Stimulated activated CD4-positive, alpha-beta T cell treated with anti-CD3 and anti-CD28 coated beads, Interleukin-12 subunit alpha, Interleukin-12 subunit beta, amount 100 ng/mL, for 4 hours (primary cell): ENCODE measurements at regions not wholly inside any gene's neighbourhood (a gene's known extent, or its start where the extent isn't known, plus 50 kb on each side); places are given as distances from the start of the nearest gene placed in this dataset.

Source experiments
- DNase-seq: peaks from one replicate; pipeline ENCODE4 v3.0.0-alpha.2; 2020

GRCh38 chr10:123561141-123561440 is 105.1 kb upstream of the GPR26 start:
- DNase-seq = no peak

DNA sequence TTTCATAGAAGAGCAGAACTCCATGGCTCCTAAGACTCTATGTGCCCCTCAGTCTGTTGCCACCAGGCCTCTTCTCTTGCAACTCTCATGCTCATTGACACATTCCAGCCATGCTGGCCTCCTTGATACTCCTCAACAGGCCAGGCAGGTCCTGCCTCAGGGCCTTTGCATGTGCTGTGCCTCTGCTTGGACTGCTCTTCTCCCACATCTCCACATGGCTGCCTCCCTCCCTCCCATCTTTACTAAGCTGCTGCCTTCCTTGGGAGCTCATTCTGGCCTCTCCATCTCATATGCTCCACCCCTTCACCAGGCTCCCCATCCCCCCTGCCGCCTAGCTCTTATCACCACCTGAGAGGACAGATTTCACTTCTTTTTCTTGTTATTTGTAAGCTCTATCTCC is 103.8 kb upstream of the GPR26 start:
- DNase-seq = no peak

- no peak for DNase-seq
Measured at GRCh38 chr10:123562811-123563580, 103.2 kb upstream of the GPR26 start.

GRCh38 chr10:123563581-123563855 is 102.6 kb upstream of the GPR26 start:
- no peak for DNase-seq

- no peak for DNase-seq
Measured at GRCh38 chr10:123563994-123564393, 102.2 kb upstream of the GPR26 start.

- no peak for DNase-seq
Measured at GRCh38 chr10:123564631-123565030, 101.5 kb upstream of the GPR26 start.

- DNase-seq = no peak
Measured at GRCh38 chr10:123565691-123566660, 100.2 kb upstream of the GPR26 start.

DNA sequence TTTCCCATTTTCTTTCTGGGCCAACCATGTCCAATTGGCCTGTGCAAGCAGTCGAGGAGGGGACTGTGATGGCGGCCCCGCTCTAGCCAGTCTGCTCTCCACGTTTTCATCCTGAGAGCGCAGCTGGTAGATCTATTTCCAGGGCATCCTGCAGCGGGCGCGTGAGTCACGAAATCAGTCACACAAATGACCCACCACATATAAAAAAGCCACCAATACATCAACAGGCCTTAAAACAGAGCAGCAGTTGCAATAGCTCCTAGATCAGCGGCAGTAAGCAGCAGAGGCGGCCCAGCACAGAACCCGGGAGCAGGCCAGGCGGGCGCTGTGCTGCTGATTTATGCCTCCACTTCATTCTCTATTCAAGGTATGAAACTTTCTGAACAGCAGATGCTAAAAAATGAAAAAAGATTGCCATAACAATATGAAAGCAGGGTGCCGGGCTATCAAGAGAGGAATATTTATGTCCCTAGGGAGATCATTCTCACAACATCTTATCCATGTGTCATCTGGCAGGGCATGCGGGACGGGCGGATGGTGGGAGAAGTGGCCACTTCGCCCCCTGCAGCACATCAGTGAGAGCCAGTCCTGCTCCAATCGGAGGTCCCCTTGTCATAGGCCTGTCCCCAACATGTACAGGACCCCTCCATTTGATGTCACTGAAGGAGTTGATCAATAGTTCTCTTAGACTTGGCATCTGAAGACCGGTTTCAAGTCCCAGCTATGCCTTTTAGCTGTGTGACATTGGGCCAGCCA is 98.0 kb upstream of the GPR26 start:
- no peak for DNase-seq

GRCh38 chr10:123568751-123569150 is 97.4 kb upstream of the GPR26 start:
- DNase-seq = no peak

DNA sequence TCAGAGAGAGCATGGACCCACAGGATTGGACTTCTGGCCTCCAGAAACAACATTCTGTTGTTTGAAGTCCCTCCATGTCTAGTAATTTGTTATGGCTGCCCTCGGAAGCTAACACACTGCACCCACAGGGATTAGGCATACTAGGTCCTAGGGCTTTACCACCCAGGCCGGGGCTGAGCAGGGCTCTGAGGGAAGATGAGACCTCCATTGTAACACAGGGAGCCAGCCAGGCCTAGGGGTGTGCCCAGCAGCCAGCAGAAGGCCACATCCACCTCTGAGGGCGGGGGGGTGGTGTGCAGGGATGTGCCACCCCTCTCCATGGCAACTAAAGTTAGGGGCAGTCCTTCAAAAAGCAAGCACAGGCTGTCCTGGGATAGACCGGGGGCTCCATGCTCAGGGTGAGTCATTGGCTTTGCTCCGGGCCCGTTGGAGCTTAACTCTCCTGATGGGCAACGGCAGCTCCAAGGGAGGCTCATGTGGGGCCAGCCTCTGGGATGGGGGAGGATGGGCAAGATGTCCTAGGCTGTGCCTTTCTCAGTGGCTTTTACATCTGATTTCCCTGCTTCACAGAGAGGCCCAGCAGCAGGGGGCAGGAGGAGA is 96.6 kb upstream of the GPR26 start:
- no peak for DNase-seq

DNA sequence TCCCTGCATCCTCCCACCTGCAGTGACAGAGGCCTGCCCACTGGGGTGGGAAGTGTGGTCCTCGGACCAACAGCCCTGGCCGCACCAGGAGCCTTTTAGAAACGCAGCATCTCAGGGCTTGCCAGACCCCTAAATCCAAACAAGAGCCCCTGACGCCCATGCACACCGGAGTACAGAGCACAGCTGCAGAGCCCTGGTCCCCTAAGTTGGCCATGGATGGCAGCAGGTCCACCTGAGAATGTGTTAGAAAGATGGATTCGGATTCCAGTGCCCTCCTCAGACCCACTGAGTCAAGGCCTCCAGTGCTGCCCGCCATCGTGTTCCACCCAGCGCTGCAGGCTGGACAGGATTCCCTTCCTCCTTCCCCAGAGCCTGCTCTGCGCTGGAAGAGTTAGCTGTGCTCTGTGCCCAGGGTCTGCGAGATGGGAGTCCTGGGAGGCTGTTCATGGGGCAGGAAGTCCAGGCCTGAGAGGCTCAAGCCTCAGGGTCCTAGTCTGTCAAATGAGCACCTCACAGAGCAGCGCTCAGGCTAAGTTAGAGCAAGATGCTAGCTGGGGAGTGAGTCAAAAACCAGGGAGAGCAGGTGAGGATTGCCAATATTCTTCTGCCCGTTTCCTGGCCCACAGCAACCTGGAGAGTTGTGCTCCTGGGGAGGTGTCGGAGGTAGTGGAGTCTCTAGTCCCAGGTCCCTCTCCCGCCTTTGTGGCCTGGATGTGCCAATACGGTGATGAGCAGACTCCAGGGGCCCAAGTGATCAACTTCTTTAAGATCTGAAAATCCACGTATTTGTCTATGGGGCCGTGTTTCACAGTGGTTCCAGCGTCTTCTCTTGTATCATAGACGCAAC is 95.9 kb upstream of the GPR26 start:
- no peak for DNase-seq

- DNase-seq = no peak
Measured at GRCh38 chr10:123570898-123571515, 95.1 kb upstream of the GPR26 start.

- no peak for DNase-seq
Measured at GRCh38 chr10:123571978-123572377, 94.2 kb upstream of the GPR26 start.

DNA sequence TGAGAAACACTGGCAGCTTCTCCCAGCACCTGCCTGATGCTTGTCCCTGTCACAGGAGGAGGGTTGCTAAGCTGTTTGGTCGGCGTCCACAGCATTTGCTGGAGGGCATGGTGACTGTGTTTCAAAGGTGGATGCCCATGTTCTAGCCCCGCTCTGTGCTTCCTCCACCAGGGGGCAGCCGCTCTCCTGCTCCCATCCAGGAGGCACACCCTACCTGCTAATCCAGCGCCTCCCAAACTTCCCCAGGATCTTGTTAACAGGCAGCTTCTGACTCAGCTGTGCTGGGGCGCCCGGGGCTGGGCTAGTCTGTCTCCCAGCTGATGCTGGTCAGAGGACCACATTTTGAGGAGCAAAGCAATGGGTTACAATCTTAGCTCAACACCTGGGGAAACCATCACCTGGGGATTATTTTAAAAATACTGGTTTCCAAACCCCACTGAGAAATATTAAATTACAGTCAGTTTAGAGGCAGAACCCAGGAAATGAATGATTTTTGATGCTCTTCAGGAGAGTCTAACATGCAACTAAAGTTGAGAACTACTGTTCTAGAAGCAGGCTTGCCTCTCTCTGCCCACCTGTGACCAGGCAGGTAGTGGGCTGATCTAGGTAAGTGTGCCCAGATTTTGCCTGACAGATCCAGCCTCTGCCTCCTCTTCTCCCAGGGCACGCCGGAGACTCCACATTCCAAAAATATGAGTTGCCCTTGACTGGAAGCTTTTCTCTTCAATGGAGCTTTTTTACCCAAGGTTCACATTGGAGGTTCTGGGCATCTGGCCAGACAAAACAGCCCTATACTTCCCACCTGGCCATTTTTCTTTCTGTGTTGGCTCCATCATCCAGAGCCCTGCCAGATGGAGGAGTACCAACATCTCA is 92.7 kb upstream of the GPR26 start:
- DNase-seq = peak; percentile 32

DNA sequence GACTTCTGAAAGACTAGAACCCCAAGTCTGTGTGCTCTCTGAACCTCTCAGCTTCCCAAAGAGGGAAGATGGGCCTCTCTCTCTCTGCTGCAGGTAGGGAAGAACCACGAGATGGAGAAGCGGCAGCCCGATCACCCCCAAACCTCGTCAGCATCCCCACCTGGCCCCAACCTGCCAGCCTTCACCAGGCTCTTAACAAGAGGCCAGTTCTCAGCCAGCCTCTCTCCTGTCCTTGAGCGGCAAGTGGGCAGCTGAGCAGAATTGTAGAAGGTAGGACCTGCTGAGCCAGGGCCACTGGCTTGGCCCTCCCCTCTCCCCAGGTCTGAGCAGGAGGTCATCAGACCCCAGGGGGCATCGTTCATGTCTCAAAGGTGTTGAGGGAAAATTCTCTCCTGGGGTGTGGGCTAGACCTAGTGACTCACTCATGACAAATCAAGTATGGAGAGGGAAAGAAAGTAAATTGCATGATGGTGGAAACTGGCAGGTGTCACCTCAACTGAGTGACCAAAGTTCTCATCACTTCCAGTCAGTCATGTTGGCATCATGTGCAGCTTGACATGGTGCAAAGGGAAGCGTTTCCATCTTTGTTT is 92.0 kb upstream of the GPR26 start:
- no peak for DNase-seq

DNA sequence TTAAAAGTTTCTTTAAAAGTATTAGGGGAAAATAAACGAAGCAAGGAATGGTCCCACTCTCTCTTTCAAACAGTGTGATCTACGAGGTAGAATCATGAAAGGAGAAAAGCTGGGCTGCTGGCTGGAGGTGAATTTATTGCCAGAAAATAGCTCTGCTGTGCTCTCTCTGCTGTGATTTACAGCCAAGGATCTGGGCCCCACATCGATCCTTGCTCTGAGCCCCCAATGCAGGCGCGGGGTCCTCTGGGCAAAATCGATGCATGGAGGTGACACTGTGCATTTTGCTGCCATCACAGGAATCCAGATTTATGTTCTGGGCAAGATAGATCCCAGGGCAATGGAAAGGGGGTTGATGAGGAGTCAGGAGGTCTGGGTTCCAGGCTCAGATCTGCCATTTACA is 91.0 kb upstream of the GPR26 start:
- no peak for DNase-seq

GRCh38 chr10:123576706-123577105 is 89.4 kb upstream of the GPR26 start:
- DNase-seq = no peak

DNA sequence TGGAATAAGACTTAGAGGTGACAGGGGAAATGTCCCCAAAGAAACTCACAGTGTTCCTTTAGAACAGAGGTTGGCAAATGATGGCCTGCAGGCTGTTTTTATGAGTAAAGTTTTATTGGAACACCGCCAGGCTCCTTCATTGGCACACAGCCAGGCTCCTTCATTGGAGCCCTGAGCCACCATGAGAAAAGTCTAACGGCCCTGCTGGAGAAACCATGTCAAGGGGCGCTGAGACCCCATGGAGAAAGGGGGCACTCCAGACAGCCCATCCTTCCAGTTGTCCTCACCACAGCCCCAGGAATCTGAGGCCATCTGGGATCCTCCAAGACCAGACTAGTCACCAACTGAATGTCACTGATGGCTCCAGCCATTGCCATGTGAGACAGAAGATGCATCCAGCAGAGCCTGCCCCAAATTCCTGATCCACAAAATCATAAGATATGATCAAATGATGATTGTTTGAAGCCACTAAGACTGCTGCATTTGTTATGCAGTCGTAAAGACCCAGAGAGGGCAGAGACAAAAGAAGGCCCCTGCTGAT is 88.2 kb upstream of the GPR26 start:
- no peak for DNase-seq

DNA sequence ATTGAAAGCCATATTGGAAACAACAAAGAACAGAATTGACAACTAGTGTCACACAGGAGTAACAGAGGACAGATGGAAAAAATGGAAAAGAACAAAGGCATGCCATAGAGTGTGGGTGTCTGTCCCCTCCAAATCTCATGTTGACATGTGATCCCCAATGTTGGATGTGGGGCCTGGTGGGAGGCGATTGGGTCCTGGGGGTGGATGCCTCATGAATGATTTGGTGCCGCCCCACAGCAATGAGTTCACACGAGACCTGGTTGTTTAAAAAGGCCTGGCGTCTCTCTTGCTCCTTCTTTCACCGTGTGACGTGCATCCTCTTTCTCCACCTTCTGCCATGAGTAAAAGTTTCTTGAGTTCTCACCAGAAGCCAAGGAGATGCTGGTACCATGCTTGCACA is 87.4 kb upstream of the GPR26 start:
- DNase-seq = no peak

- no peak for DNase-seq
Measured at GRCh38 chr10:123579675-123580074, 86.5 kb upstream of the GPR26 start.
